ENCODE measurements at regions not wholly inside any gene's neighbourhood (a gene's known extent, or its start where the extent isn't known, plus 50 kb on each side); places are given as distances from the start of the nearest gene placed in this dataset.
A peak's percentile ranks its signal among the peaks of the same experiment; 100 is the strongest.

- no peak for DNase-seq (ENCODE audit: low read depth)
Observed at GRCh38 chr2:200054681-200055468, 99.5 kb downstream of the MAIP1 start.

GRCh38 chr2:200056105-200056504 lies 100.7 kb downstream of the MAIP1 start:
- DNase-seq (ENCODE audit: low read depth) = no peak

- no peak for DNase-seq (ENCODE audit: low read depth)
Observed at GRCh38 chr2:200063155-200063554, 107.8 kb downstream of the MAIP1 start.

GRCh38 chr2:200064879-200065278 lies 109.5 kb downstream of the MAIP1 start:
- no peak for DNase-seq (ENCODE audit: low read depth)

GRCh38 chr2:200065477-200065876 lies 110.1 kb downstream of the MAIP1 start:
- peak; percentile 78 for DNase-seq (ENCODE audit: low read depth)

- no peak for DNase-seq (ENCODE audit: low read depth)
Observed at GRCh38 chr2:200066417-200066816, 111.0 kb downstream of the MAIP1 start.

GRCh38 chr2:200068642-200069041 lies 113.3 kb downstream of the MAIP1 start:
- no peak for DNase-seq (ENCODE audit: low read depth)

GRCh38 chr2:200077210-200077650 lies 121.8 kb downstream of the MAIP1 start:
- peak; percentile 77 for DNase-seq (ENCODE audit: low read depth)

GRCh38 chr2:200077838-200078237 lies 122.5 kb downstream of the MAIP1 start:
- no peak for DNase-seq (ENCODE audit: low read depth)

GRCh38 chr2:200079356-200079755 lies 124.0 kb downstream of the MAIP1 start:
- DNase-seq (ENCODE audit: low read depth) = no peak

- no peak for DNase-seq (ENCODE audit: low read depth)
Observed at GRCh38 chr2:200081236-200081635, 125.9 kb downstream of the MAIP1 start.

- DNase-seq (ENCODE audit: low read depth) = no peak
Observed at GRCh38 chr2:200081811-200082210, 126.4 kb downstream of the MAIP1 start.

- DNase-seq (ENCODE audit: low read depth) = no peak
Observed at GRCh38 chr2:200084036-200084435, 128.7 kb downstream of the MAIP1 start.

GRCh38 chr2:200086911-200087310 lies 131.5 kb downstream of the MAIP1 start:
- no peak for DNase-seq (ENCODE audit: low read depth)

GRCh38 chr2:200087451-200087850 lies 132.1 kb downstream of the MAIP1 start:
- DNase-seq (ENCODE audit: low read depth) = no peak

- peak; percentile 53 for DNase-seq (ENCODE audit: low read depth)
Observed at GRCh38 chr2:200089040-200089755, 133.8 kb downstream of the MAIP1 start.

- DNase-seq (ENCODE audit: low read depth) = no peak
Observed at GRCh38 chr2:200089756-200090109, 134.4 kb downstream of the MAIP1 start.

- DNase-seq (ENCODE audit: low read depth) = no peak
Observed at GRCh38 chr2:200090683-200091082, 135.3 kb downstream of the MAIP1 start.

GRCh38 chr2:200091126-200091525 lies 135.7 kb downstream of the MAIP1 start:
- DNase-seq (ENCODE audit: low read depth) = no peak

- DNase-seq (ENCODE audit: low read depth) = no peak
Observed at GRCh38 chr2:200092235-200092634, 136.9 kb downstream of the MAIP1 start.

GRCh38 chr2:200095436-200095835 lies 140.1 kb downstream of the MAIP1 start:
- no peak for DNase-seq (ENCODE audit: low read depth)

- DNase-seq (ENCODE audit: low read depth) = no peak
Observed at GRCh38 chr2:200099256-200099655, 143.9 kb downstream of the MAIP1 start.

- DNase-seq (ENCODE audit: low read depth) = no peak
Observed at GRCh38 chr2:200100027-200100426, 144.6 kb downstream of the MAIP1 start.

GRCh38 chr2:200101922-200102321 lies 146.5 kb downstream of the MAIP1 start:
- DNase-seq (ENCODE audit: low read depth) = no peak
